NOMO-1 (cell line): ENCODE measurements at regions not wholly inside any gene's neighbourhood (a gene's known extent, or its start where the extent isn't known, plus 50 kb on each side); places are given as distances from the start of the nearest gene placed in this dataset.
A peak's percentile ranks its signal among the peaks of the same experiment; 100 is the strongest.
"Not testable (repeated sequence)": the region's sequence is repeated elsewhere in the genome, so short reads cannot be mapped to it uniquely, and the experiment has no call there.

ENCODE experiments used
- DNase-seq, 2 experiments: peaks; one replicate each; lab custom pipeline; 2025; ENCODE audit not compliant: unreplicated experiment in 2 of 2; lab: John Stamatoyannopoulos, UW

DNA sequence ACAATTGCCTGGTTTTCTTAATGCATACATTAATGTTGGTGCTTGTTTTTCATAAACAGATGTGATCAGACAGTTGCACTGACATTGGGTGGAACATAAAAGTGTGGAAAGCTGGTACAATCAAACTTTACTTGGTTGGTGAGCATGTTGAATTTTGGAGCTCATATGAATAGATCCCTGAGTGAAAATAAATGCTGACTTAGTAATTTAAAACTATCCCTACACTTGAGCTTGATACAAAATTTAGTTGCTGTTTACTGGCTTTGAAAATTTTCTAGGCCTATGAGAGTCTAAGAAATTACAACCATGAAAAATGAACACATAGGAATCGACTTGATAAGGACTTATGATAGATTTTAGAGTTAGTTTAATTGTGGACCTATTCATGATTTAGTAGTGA, 551.8 kb upstream of the PABPC4L start:
- DNase-seq, result no peak

DNA sequence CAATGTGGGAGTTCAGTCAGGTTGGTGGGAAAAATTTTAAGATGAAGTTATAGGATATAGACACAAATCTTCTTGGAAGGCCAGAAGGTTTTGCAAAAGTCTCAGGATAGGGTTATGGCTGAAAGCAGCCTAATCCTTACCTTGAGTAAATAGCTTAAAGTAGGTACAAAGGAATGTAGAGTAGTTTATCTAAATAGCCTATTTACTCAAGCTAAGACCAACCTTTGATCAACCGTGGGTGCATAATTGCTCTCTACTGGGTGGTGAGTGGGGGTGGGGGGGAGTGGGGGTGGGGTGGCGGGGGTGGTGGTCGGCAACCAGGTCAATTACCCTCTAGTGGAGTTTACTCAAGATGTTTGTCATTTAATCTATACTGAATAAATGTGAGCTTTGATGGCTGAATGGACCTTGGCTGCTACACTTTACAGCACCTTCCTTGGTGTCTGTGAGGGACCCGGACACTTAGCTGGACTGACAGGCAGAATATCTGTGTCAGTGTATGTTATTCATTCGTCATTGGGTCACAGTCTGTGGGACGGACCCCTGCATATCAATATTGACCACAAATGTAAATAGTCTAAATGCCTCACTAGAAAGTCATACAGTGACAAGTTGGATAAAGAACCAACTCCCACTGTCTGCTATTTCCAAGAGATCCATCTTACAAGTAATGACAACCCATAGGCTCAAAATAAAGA, 545.7 kb upstream of the PABPC4L start:
- DNase-seq, result no peak

DNA sequence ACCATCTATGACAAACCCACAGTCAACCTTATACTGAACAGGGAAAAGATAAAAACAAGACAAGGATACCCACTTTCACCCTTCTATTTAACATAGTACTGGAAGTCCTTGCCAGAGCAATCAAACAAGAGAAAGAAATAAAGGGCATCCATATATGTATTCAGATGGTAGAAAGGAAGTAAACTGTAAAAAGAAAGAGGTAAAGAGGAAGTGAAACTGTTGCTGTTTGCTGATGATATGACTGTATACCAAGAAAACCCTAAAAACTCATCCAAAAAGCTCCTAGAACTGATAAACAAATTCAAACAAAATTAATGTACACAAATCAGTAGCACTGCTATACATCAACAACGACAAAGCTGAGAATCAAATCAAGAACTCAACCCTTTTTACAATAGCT, 538.7 kb upstream of the PABPC4L start:
- peak in 1 of 2 experiments; percentile 40 for DNase-seq

DNA sequence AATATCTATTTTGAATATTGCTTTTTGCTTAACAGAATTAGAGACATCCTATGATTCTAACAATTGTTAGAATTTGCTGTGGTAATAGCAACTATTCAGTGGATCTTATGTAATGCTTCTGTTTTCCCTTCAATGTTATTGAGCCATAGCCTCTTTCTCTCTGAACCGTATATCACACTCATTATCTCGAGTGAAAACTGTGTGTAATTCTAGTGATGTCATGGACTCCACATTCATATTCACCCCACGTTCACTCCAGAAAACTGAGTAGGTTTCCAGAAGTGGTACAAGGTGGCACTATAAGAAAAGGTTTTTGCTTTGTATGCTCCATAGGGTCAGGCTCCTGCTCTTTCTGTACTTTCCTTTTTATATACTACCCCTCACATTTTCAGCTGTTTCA, 534.3 kb upstream of the PABPC4L start:
- DNase-seq, result no peak

DNA sequence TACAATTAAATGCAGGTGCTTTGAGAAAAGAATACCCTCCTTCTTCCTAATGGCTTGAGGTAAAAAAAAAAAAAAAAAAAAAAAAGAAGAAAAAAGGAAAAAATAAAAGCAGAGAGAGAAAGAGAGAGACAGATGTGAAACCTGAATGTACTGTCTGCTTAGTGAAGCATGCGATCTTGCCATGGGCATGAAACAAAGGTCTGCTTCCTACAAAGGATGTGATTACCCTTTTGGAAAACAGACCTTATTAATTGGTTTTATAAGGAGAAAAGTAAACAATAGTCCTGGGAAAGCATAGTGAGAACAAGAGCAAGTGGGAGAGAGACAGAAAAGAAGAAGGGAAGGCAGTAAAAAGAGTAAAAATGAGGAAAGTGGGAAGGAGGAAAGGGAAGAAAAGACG, 526.1 kb upstream of the PABPC4L start:
- DNase-seq, result no peak

DNA sequence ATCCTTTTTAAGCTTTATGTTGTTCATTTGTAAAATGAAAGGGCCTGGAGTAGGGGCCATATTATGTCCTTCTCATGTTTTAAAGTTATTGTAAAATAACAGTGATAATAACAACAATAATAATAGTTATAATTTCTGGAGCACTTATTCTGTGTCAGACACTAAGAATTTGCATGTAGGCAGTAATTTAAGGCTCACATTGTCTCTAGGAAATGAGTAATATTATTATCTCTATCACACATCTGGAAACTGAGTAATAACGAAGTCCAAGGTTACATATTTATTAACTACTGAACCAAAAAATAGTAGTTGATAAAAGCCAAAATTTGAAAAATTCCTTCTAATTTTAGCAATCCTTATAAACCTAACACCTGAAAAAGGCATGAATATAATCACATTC, 520.7 kb upstream of the PABPC4L start:
- DNase-seq, result no peak

DNA sequence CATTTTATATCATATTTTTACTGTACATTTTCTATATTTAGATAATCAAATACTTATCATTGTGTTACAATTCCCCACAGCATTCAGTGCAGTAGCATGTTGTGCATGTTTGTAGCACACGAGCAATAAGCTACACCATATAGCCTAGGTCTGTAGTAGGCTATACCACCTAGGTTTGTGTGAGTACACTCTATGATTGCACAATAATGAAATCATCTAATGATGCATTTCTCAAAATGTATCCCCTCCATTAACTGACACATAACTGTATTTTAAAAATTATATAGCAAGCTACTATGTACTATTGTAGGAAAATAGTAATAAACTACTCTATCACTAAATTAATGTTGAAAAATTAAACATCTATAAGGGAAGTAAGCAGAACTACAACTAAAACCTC, 518.4 kb upstream of the PABPC4L start:
- DNase-seq, result no peak

DNA sequence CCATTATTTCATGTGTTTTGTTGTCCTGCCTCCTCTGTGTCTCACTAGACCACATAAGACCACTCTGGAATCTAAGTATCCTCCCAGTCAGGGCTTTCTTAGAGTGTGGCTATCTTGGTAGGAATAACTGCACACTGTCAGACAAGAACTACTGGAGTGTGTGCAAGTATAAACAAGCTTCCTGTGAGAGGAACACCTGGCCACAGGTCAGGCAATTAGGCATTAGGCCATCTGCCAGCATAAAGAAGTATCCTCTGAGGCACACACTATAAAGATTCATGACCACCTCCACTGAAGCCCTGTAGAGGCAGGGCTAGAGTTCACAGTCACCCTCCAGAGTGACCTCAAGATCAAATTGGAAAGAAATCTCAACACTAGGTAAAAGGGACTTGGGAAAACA, 507.0 kb upstream of the PABPC4L start:
- DNase-seq, result no peak

DNA sequence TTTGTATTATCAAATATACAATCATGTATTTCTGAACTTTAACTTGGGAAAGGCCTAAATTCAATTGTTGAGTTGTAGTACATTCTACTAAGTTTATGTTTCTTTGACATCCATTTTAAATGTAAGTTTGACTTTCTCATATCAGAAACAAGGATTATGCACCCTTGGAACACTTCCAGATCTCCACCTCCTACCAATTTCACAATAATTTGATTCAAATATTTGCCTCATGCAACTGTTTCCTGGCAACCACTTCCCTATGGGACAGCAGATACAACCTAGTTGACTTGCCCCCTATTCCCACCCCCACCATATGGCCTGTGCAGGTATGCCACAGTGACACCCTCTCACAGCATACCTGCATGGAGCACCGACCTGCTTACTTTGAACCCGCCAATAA, 506.4 kb upstream of the PABPC4L start:
- no peak for DNase-seq

DNA sequence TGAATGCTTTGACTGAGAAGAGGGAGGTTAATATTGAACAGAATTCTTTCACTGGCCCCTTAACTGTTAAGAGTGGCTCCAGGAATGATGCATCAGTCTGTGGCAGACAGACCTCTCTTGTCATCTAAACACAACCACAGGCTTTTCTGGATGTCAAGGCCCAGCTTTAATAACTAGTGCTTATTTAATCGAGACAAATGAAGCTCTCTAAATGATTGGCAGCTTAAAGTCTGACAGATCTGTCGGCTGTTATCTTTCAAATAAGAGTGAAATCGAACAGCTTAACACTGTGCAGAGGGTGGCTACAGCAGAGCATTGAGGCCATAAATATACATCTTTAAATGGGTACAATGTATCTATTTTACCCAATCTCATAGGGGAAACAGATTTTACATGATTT, 500.8 kb upstream of the PABPC4L start:
- no peak for DNase-seq

DNA sequence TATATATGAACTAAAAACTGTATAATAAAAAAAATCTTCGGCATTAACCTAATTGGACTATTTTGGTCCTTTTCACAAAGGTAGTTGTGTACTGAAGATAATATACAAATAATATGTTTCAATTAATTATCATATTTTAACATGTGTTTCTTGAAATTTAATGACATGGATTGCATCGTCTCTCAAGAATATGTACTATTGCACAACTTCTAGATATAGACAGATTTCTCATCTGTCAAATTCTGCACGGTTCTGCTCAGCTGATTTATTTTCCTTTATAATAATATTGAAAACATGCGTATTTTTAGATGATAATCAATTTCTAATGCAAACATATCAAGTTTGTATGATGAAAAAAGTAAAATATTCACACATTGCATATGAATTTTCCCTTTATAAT, 498.7 kb upstream of the PABPC4L start:
- DNase-seq, result no peak

DNA sequence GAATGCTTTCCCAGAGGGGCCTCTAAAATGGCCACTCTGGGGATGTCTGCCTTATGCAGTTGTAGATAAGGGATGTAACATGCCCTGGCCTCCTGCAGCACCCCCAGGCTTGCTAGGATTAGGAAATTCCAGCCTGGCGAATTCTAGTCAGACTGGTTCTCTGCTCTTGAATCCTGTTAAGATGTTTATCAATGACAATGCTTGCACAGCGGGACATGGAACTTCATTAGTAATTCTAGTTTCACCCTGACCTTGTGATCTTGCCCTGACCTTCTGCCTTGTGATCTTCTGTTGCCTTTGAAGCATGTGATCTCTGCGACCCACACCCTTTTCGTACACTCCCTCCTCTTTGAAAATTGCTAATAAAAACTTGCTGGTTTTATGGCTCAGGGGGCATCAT, 497.2 kb upstream of the PABPC4L start:
- DNase-seq, result not testable (repeated sequence)

DNA sequence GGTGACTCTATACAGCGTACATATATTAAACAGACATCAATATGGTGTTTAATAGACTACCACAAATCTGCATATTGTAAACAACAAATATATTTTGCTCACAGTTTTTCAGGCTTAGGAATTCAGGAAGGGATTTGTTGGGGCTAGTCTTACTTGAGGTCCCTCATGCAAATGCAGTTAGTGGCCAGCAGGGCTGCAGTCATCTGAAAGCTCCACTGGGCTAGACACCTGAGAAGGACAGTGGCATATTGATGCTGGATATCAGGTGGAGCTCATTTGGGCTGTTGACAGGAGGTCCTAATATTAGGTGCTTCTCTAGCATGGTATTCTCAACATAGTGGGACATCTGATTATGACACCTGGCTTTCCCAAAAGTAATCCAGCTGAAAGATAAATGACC, 493.8 kb upstream of the PABPC4L start:
- no peak for DNase-seq

DNA sequence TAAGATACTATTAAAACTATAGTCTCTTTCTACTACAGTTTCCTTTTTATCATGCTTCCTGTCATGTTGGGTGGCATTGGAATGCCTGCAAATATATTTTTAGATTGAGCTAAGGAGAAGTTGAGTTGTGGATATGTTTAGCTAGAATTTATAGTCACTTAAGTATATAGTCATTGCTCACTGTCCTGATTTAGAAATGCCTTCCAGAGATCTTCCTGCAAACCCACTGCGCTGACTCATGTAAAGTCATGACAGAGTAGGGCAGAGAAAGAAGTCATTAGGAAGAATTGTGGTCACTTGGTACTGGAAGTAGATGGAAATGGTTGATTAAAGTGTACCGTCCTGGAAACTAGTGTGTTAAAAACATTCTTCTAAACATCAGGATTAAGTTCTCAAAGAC, 490.3 kb upstream of the PABPC4L start:
- no peak for DNase-seq

DNA sequence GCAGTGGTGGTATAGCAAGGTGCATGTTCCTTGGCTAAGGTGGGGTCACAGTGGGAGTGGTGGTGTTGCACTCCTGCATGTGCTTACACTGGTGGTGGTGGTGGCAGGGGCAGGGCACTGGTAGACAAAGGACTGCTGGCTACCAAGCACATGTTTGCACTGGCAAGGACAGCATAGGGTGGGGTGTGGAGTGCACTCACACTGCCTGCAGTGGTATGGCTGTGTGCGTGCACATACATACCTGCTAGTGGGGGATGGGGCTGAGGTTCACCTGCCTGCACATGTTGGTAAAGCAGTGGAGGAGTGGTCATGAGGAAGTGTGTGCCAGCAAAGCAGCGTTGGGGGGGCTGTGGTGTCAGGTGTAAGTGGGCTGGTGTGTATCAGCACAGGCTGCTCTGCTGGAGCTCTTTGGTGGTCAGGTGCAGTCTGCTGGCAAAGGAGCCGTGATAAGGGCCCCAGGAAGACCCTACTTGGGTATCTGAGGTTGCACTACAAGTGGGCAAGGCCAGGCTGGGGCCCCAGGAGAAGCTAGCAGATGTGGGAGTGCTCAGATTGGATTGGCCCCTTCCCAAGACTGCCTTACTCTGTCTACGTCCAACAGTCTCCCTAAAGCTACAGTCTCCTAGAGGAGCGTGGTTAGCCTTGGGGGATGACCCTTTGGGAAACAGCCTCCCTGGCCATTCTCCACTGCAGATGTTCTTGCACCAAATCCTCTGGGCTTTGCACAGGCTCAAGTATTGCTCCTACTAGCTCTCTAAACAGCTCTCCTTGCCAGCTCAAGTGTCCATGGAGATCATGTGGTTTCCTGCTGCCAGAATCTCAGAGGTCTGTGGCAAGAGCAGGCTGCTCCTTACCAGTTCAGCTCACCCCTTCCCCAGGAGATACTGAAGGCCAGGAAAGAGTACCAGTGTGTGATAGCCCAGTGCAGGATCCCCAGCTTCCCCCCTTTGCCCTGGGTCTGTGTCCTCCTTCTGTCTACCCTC, 486.3 kb upstream of the PABPC4L start:
- DNase-seq, result no peak

DNA sequence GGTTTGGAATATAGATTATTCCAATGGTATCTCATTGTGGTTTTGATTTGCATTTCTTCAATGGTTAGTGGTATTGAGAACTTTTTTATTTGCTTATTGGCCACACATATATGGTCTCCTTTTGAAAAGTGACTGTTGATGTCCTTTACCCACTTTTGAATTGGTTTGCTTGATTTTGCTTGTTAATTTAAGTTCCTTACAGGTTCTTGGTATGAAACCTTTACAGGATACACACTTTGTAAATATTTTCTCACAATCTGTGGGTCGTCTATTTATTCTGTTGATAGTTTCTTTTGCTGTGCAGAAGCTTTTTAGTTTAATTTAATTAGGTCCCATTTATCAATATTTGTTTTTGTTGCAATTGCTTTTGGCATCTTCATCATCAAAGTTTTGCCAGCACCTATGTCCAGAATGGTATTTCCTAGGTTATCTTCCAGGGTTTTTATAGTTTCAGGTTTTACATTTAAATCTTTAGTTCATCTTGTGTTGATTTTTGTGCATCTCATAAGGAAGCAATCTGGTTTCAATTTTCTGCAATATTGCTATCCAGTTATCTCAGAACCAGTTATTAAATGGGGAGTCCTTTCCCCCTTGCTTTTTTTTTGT, 475.7 kb upstream of the PABPC4L start:
- DNase-seq, result no peak

DNA sequence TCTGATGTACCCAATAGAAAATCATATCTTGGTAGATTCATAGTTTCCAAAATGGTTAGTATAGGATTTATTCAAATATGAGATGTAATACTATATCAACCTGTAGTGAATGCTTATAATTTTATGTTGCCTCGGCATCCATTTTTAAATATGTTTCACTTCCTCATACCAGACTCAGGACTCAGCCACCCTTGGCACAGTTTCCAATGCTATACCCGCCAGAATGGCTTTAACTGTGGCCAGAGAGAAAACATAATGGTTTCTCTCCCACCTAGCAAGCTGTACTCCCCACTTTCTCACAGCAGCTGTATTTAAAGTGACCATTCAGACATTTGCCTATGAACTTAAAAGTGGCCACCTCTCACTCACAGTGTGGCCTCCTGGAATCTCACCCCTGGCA, 466.6 kb upstream of the PABPC4L start:
- peak; percentile 4 to 72 for DNase-seq

DNA sequence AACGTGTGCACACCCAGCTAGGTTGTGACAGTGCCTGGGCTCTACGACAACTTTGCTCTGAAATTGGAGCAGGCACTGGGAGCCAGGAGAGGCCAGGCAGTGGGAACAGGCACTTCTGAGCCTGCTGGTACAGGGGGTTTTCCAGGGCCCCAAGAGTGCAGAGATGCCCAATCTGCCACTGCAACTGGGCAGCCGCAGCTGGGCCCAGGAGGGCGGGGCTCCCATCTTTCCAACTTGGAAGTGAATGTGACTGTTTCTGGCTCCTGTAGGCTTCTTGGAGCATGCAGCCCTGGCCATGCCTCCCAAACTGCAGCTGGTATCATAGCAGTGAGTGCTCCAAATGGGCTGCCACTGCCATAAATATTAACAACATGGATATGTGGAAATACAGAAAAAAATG, 465.1 kb upstream of the PABPC4L start:
- no peak for DNase-seq

DNA sequence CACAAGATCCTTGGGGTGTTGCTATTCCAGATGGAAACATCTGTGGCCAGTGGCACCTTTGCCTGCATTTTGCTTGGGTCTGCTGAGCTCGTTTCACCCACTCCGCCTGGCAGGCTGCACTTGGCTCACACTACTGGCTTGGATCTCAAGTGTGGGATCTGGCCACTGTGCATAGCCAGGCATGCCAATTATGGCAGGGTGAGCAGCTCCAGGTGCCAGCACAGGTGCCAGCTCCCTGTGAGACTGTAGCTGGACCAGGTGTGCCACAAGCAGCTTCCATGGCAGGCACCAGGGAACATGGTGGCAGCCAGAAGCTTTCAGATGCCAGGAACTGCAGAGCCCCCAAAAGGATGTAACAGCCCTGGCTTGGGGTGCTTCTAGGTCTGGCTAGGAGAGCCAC, 463.8 kb upstream of the PABPC4L start:
- DNase-seq, result no peak

DNA sequence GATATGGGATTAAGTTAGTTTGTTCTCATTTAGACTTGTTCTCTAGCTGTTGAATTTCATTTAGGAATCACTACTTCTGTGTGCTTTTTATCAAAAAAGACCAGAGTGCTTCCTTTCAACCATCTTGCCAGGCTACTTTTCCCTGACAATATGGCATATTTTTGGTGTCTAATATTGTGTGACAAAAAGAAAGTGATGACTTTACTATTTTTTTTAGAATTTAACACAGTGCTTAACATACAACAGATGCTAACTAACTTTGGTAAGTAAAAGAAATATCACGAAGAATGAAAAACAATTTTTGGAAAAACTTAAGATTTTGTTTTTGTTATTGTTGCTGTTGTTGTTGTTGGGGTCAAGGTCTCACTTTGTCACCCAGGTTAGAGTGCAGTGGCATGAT, 462.2 kb upstream of the PABPC4L start:
- no peak for DNase-seq

DNA sequence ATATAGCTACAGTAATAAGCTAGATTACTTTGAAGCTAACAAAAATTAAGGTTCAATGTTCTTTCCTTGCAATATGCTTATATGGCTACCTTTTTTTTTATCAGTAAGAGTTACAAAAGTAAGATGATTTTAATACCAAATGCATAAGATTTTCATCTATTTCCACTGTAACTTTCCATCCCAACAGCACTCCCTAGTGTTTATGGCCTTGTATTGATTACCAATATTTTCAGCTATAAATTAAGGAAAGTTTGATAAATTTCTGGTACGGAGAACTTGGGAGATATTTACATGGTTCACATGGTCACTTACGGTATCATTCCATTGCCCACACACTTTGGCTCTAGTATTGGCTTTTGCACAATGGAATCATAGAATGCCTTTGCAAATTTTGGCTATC, 448.9 kb upstream of the PABPC4L start:
- no peak for DNase-seq

DNA sequence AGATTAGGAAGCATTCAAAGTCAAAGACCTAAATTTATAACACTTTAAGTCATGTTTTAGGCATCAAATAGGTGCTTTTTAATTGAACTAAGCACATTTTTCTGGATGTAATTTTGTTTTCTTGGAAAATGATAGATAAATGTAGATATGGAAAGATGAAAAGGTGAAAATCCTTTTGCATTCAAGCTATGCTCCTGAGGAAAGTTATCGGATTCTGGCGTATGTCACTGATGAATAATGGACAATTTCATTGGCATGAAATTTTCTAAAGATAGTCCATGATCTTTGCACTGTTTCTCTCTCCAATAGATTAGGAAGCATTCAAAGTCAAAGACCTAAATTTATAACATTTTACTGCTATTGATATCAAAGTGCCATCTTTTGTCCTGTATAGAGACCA, 444.2 kb upstream of the PABPC4L start:
- DNase-seq, result no peak
